Panc1 (cell line): ENCODE measurements at regions not wholly inside any gene's neighbourhood (a gene's known extent, or its start where the extent isn't known, plus 50 kb on each side); places are given as distances from the start of the nearest gene placed in this dataset.

Experiments used
- ATAC-seq: fragments of 200-7000 bp; cut with Tn5 transposase; 2 replicates; pipeline ENCODE4 v1.9.1; 2020; ENCODE audit warnings: mild to moderate bottlenecking, moderate library complexity
- BruUV-seq: library from RNA; stranded (reverse); fragments of 400-500 nt; replicated peaks from 2 replicates; lab custom pipeline; 2021; lab: Mats Ljungman, UMichigan
- CTCF ChIA-PET: fragments of 300-600 bp; sonication (Branson Sonifier 250); formaldehyde crosslinking; loops from one replicate; lab custom pipeline; 2022; ENCODE audit warnings: antibody characterized with exemption; lab: Charles Lee
- POLR2A ChIA-PET: fragments of 300-600 bp; sonication (Branson Sonifier 250); formaldehyde crosslinking; loops from one replicate; lab custom pipeline; 2022; ENCODE audit warnings: antibody characterized with exemption; lab: Charles Lee
- DNase-seq: peaks from one replicate; pipeline ENCODE4 v3.0.0-alpha.2; 2010; ENCODE audit warnings: low read depth, low spot score
- H3K27ac ChIP-seq: 2 replicates; pipeline ENCODE4 v1.5.1; 2011; ENCODE audit warnings: mild to moderate bottlenecking, low read length, inconsistent platforms
- H3K27me3 ChIP-seq: fragments of 200-500 bp; sonication (Bioruptor generic); 2 replicates; pipeline ENCODE4 v1.6.0; 2014; ENCODE audit warnings: low read length, inconsistent platforms; ENCODE audit not compliant: control insufficient read depth, insufficient read depth
- H3K36me3 ChIP-seq: fragments of 200-500 bp; sonication (Bioruptor generic); 2 replicates; pipeline ENCODE4 v1.5.1; 2014; ENCODE audit warnings: inconsistent platforms, mild to moderate bottlenecking, low read length, moderate library complexity; ENCODE audit not compliant: control insufficient read depth, insufficient read depth
- H3K4me1 ChIP-seq: 2 replicates; pipeline ENCODE4 v1.5.1; 2011; ENCODE audit warnings: inconsistent platforms, mild to moderate bottlenecking, low read length, moderate library complexity; ENCODE audit not compliant: control insufficient read depth, insufficient read depth
- H3K4me3 ChIP-seq, 2 experiments: 2 replicates each; pipeline ENCODE4 v1.5.1; 2011 to 2012; ENCODE audit warnings: low read depth in 2 of 2, low read length in 2 of 2, mild to moderate bottlenecking in 2 of 2, inconsistent platforms in 1 of 2, moderate library complexity in 1 of 2
- H3K9me3 ChIP-seq: fragments of 200-500 bp; sonication (Bioruptor generic); 2 replicates; pipeline ENCODE4 v1.5.1; 2014; ENCODE audit warnings: low read depth, mild to moderate bottlenecking, inconsistent platforms, low read length, moderate library complexity; ENCODE audit not compliant: control insufficient read depth, insufficient read depth
- POLR2AphosphoS5 ChIP-seq: IDR thresholded peaks from 2 replicates; pipeline ENCODE4 v1.6.1; 2012; ENCODE audit warnings: mild to moderate bottlenecking, low read depth, low read length, moderate library complexity
- SIN3A ChIP-seq: IDR thresholded peaks from 2 replicates; pipeline ENCODE4 v1.6.1; 2012; ENCODE audit warnings: low read depth, mild to moderate bottlenecking, low read length, moderate library complexity, borderline replicate concordance; ENCODE audit not compliant: insufficient read depth
- TCF7L2 ChIP-seq: IDR thresholded peaks from 2 replicates; pipeline ENCODE4 v1.6.1; 2011; ENCODE audit warnings: mild to moderate bottlenecking, low read depth, low read length, inconsistent platforms
- in situ Hi-C: cut with HindIII; loops from 2 replicates; pipeline ENCODE4 v1.10.0; 2016; ENCODE audit warnings: low sequenced_read_pairs, low pct_unique_long_range_greater_than_20kb
- intact Hi-C: fragments of 100-400 bp; cut with micrococcal nuclease; formaldehyde crosslinking; loops from one replicate; pipeline ENCODE4 v1.10.0; 2022; ENCODE audit not compliant: unreplicated experiment
- TF ChIP-seq, protein P1 (sequence below): fragments of 450-650 bp; IDR thresholded peaks from 2 replicates; pipeline ENCODE4 v1.5.1; 2017; ENCODE audit warnings: mild to moderate bottlenecking
- TF ChIP-seq, protein P2 (sequence below), 2 experiments: IDR thresholded peaks; 2 replicates each; pipeline ENCODE4 v1.6.1; 2011 to 2012; ENCODE audit warnings: low read depth in 2 of 2, control low read depth in 1 of 2, low read length in 1 of 2, mild to moderate bottlenecking in 1 of 2, moderate library complexity in 1 of 2; ENCODE audit not compliant: insufficient read depth in 1 of 2

DNA sequence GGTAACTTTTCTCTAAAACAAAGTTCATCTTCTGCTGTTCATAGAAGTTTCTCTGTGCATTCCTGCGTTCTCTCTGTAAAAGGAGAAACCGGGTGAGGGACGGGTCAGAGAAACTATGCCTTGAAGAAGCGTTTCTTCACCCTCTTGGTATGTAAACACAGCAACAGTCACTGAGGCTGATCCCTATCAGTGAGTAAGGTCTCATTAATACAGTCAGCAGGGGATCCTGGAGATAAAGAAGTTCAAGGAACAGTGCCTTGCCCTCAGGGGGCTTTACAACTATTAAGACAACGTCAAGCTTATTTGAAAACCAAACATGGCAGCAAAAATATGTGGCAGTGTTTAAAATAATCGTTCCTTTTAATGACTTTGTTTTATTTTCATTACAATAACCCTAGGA, 202.9 kb upstream of the IL12B start:
- BruUV-seq, result no TSS peak
- Histone ChIP-seq H3K27me3 (no peaks in the 10 kb centered on the region), H3K36me3 (no peaks in the 10 kb centered on the region; the same call in 1 of the 2 replicates), H3K9me3 (0 out of 2 replicates have a peak, but pooled peaks cover 3% of the 10 kb centered on the region), H3K4me3 (no peak overlapping the region), H3K27ac (no peak overlapping the region), H3K4me1 (no peaks in the 10 kb centered on the region)
- POLR2A ChIA-PET, result no interaction called here
- TF ChIP-seq, protein P1, sequence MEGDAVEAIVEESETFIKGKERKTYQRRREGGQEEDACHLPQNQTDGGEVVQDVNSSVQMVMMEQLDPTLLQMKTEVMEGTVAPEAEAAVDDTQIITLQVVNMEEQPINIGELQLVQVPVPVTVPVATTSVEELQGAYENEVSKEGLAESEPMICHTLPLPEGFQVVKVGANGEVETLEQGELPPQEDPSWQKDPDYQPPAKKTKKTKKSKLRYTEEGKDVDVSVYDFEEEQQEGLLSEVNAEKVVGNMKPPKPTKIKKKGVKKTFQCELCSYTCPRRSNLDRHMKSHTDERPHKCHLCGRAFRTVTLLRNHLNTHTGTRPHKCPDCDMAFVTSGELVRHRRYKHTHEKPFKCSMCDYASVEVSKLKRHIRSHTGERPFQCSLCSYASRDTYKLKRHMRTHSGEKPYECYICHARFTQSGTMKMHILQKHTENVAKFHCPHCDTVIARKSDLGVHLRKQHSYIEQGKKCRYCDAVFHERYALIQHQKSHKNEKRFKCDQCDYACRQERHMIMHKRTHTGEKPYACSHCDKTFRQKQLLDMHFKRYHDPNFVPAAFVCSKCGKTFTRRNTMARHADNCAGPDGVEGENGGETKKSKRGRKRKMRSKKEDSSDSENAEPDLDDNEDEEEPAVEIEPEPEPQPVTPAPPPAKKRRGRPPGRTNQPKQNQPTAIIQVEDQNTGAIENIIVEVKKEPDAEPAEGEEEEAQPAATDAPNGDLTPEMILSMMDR, result no peak
- TF ChIP-seq TCF7L2, result peak; percentile 56; the same call in 1 of the 2 replicates
- peak; percentile 65; the same call in 1 of the 2 replicates for ATAC-seq
- no peak for DNase-seq
- CTCF ChIA-PET, result no interaction called here
- in situ Hi-C loops, result no loop called here
- intact Hi-C loops, result no loop called here

DNA sequence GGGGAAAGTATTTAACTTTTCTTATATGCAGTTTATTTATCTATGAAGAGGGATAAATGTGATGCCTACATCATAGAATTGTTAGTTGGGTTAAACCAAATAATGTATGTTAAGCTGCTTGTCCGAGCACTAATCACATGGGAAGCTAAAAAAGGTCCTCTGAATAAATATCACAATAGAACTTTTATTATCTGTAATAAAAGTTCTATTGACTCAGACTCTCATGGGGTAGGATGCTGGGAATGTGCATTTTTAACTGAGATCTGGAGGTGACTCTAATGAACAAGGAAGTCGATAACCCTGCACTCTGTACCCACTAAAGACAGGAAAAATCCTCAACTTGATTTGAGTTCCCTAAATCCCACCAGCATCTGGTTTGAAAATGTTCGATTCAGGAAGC, 205.9 kb upstream of the IL12B start:
- POLR2A ChIA-PET, result no interaction called here
- in situ Hi-C loops, result no loop called here
- no peaks in the 10 kb centered on the region for H3K4me1 ChIP-seq

DNA sequence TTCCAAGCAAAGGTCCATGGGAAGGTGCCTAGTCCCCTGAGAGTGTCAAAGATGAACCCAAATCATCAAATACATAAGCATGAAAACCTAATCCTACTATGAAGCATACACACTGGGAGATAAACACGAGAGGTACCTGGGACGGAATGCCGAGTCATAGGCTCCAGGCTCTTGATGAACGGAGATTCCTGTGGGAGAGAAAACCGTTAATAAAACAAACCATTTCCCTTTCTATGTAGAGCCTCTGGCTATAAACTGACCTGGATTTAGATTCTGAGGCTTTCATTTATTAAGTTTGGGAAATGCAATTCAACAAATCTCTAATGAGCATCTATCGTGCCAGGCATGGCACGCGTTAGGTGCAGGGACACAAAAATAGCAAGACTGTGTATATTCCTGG, 206.4 kb upstream of the IL12B start:
- TF ChIP-seq POLR2AphosphoS5 (no peak), SIN3A (no peak), TCF7L2 (no peak)
- TF ChIP-seq, protein P1, result no peak
- TF ChIP-seq, protein P2, sequence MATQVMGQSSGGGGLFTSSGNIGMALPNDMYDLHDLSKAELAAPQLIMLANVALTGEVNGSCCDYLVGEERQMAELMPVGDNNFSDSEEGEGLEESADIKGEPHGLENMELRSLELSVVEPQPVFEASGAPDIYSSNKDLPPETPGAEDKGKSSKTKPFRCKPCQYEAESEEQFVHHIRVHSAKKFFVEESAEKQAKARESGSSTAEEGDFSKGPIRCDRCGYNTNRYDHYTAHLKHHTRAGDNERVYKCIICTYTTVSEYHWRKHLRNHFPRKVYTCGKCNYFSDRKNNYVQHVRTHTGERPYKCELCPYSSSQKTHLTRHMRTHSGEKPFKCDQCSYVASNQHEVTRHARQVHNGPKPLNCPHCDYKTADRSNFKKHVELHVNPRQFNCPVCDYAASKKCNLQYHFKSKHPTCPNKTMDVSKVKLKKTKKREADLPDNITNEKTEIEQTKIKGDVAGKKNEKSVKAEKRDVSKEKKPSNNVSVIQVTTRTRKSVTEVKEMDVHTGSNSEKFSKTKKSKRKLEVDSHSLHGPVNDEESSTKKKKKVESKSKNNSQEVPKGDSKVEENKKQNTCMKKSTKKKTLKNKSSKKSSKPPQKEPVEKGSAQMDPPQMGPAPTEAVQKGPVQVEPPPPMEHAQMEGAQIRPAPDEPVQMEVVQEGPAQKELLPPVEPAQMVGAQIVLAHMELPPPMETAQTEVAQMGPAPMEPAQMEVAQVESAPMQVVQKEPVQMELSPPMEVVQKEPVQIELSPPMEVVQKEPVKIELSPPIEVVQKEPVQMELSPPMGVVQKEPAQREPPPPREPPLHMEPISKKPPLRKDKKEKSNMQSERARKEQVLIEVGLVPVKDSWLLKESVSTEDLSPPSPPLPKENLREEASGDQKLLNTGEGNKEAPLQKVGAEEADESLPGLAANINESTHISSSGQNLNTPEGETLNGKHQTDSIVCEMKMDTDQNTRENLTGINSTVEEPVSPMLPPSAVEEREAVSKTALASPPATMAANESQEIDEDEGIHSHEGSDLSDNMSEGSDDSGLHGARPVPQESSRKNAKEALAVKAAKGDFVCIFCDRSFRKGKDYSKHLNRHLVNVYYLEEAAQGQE (IDR thresholded peaks at IDR 0.05; ENCODE audit: insufficient read depth in 1 of 2, low read depth in 2 of 2, low read length in 1 of 2), result no peak
- no TSS peak for BruUV-seq
- CTCF ChIA-PET, result no interaction called here
- in situ Hi-C loops (no loop called here), intact Hi-C loops (no loop called here)
- Histone ChIP-seq H3K4me3 (no peak overlapping the region), H3K9me3 (0 out of 2 replicates have a peak, but pooled peaks cover 3% of the 10 kb centered on the region), H3K27ac (no peak overlapping the region), H3K4me1 (no peaks in the 10 kb centered on the region), H3K27me3 (no peaks in the 10 kb centered on the region), H3K36me3 (no peaks in the 10 kb centered on the region; the same call in 1 of the 2 replicates)
- ATAC-seq (no peak), DNase-seq (no peak)
- POLR2A ChIA-PET, result no interaction called here

More for the DNA sequence above, 205.9 kb upstream of the IL12B start:
- BruUV-seq, result no TSS peak
- DNase-seq (no peak), ATAC-seq (no peak)
- H3K4me3 ChIP-seq, result no peak overlapping the region
- CTCF ChIA-PET, result no interaction called here
- no peaks in the 10 kb centered on the region for H3K27me3 ChIP-seq
- no peak overlapping the region for H3K27ac ChIP-seq
- no peak for TF ChIP-seq SIN3A
- no peaks in the 10 kb centered on the region; the same call in 1 of the 2 replicates for H3K36me3 ChIP-seq
- intact Hi-C loops, result no loop called here
- 0 out of 2 replicates have a peak, but pooled peaks cover 3% of the 10 kb centered on the region for H3K9me3 ChIP-seq
